HG03342 (cell line): ENCODE measurements at regions not wholly inside any gene's neighbourhood (a gene's known extent, or its start where the extent isn't known, plus 50 kb on each side); places are given as distances from the start of the nearest gene placed in this dataset.

Source experiments
- ATAC-seq: cut with Tn5 transposase; IDR thresholded peaks from one replicate; pipeline ENCODE4 v1.9.1; 2021; ENCODE audit warnings: mild to moderate bottlenecking, moderate library complexity; ENCODE audit not compliant: unreplicated experiment

- ATAC-seq: no peak
Measured at GRCh38 chr2:146666340-146666739, 1178.5 kb upstream of the ACVR2A start.

- no peak for ATAC-seq
Measured at GRCh38 chr2:146665800-146666199, 1179.0 kb upstream of the ACVR2A start.

GRCh38 chr2:146661473-146662096 is 1183.2 kb upstream of the ACVR2A start:
- no peak for ATAC-seq

- ATAC-seq: no peak
Measured at GRCh38 chr2:146659976-146660375, 1184.9 kb upstream of the ACVR2A start.

- no peak for ATAC-seq
Measured at GRCh38 chr2:146652311-146652710, 1192.5 kb upstream of the ACVR2A start.

GRCh38 chr2:146651361-146651760 is 1193.5 kb upstream of the ACVR2A start:
- ATAC-seq: no peak

- ATAC-seq: no peak
Measured at GRCh38 chr2:146642066-146642465, 1202.8 kb upstream of the ACVR2A start.

GRCh38 chr2:146634230-146635097 is 1210.4 kb upstream of the ACVR2A start:
- ATAC-seq: no peak

- no peak for ATAC-seq
Measured at GRCh38 chr2:146633159-146633558, 1211.7 kb upstream of the ACVR2A start.

GRCh38 chr2:146632707-146633106 is 1212.1 kb upstream of the ACVR2A start:
- no peak for ATAC-seq

GRCh38 chr2:146624430-146625160 is 1220.2 kb upstream of the ACVR2A start:
- ATAC-seq: no peak

GRCh38 chr2:146623771-146624170 is 1221.1 kb upstream of the ACVR2A start:
- ATAC-seq: no peak

- ATAC-seq: no peak
Measured at GRCh38 chr2:146621656-146622055, 1223.2 kb upstream of the ACVR2A start.

- ATAC-seq: no peak
Measured at GRCh38 chr2:146615778-146616177, 1229.1 kb upstream of the ACVR2A start.

GRCh38 chr2:146608490-146608889 is 1236.3 kb upstream of the ACVR2A start:
- ATAC-seq: no peak

- no peak for ATAC-seq
Measured at GRCh38 chr2:146604521-146604920, 1240.3 kb upstream of the ACVR2A start.

- ATAC-seq: no peak
Measured at GRCh38 chr2:146602856-146603255, 1242.0 kb upstream of the ACVR2A start.

GRCh38 chr2:146602383-146602782 is 1242.4 kb upstream of the ACVR2A start:
- ATAC-seq: no peak

- no peak for ATAC-seq
Measured at GRCh38 chr2:146598791-146599190, 1246.0 kb upstream of the ACVR2A start.

- no peak for ATAC-seq
Measured at GRCh38 chr2:146597291-146597690, 1247.5 kb upstream of the ACVR2A start.

GRCh38 chr2:146591908-146592307 is 1252.9 kb upstream of the ACVR2A start:
- no peak for ATAC-seq

- no peak for ATAC-seq
Measured at GRCh38 chr2:146587291-146587713, 1257.5 kb upstream of the ACVR2A start.
